Neural crest cell (in vitro differentiated cells): ENCODE measurements at regions not wholly inside any gene's neighbourhood (a gene's known extent, or its start where the extent isn't known, plus 50 kb on each side); places are given as distances from the start of the nearest gene placed in this dataset.

Experiments
- DNase-seq: peaks from one replicate; pipeline ENCODE4 v3.0.0; 2021; ENCODE audit warnings: low read depth, mixed read lengths, low spot score
- H3K27ac Mint-ChIP-seq: one replicate; pipeline ENCODE4 v1.8.0; 2021; ENCODE audit warnings: mild to moderate bottlenecking, mixed read lengths; ENCODE audit not compliant: unreplicated experiment
- H3K27me3 Mint-ChIP-seq: 2 replicates; pipeline ENCODE4 v1.8.0; 2021; ENCODE audit warnings: low read depth, mild to moderate bottlenecking, mixed read lengths
- H3K36me3 Mint-ChIP-seq: 2 replicates; pipeline ENCODE4 v1.8.0; 2021; ENCODE audit warnings: low read depth, mild to moderate bottlenecking, mixed read lengths
- H3K4me1 Mint-ChIP-seq: 2 replicates; pipeline ENCODE4 v1.8.0; 2021; ENCODE audit warnings: mixed read lengths
- H3K4me3 Mint-ChIP-seq: one replicate; pipeline ENCODE4 v1.8.0; 2021; ENCODE audit warnings: mild to moderate bottlenecking, mixed read lengths
- H3K9me3 Mint-ChIP-seq: 2 replicates; pipeline ENCODE4 v1.8.0; 2021; ENCODE audit warnings: mixed read lengths
- CTCF ChIP-seq: fragments of 200-600 bp; sonication (generic); conservative IDR thresholded peaks from 2 replicates; pipeline ENCODE4 v1.5.0; 2021; ENCODE audit warnings: antibody characterized with exemption, mild to moderate bottlenecking

GRCh38 chr11:98069861-98070260, 950.9 kb upstream of the CNTN5 start:
- no peak for DNase-seq
- Mint-ChIP-seq H3K27ac (no peak overlapping the region), H3K4me1 (no peaks in the 10 kb centered on the region), H3K36me3 (no peaks in the 10 kb centered on the region), H3K4me3 (no peak overlapping the region), H3K27me3 (no peaks in the 10 kb centered on the region), H3K9me3 (no peaks in the 10 kb centered on the region)
- no peak for TF ChIP-seq CTCF

GRCh38 chr11:98090861-98091505, 929.8 kb upstream of the CNTN5 start:
- Mint-ChIP-seq H3K4me1 (peaks cover 4% of the 10 kb centered on the region), H3K4me3 (no peak overlapping the region), H3K36me3 (no peaks in the 10 kb centered on the region), H3K27me3 (no peaks in the 10 kb centered on the region), H3K27ac (no peak overlapping the region), H3K9me3 (no peaks in the 10 kb centered on the region)
- no peak for TF ChIP-seq CTCF
- DNase-seq, result no peak

GRCh38 chr11:98099371-98099770, 921.4 kb upstream of the CNTN5 start:
- Mint-ChIP-seq H3K4me1 (peaks cover 3% of the 10 kb centered on the region), H3K36me3 (no peaks in the 10 kb centered on the region), H3K4me3 (no peak overlapping the region), H3K27me3 (no peaks in the 10 kb centered on the region), H3K27ac (no peak overlapping the region), H3K9me3 (no peaks in the 10 kb centered on the region)
- TF ChIP-seq CTCF, result no peak
- DNase-seq, result no peak

GRCh38 chr11:98100689-98101088, 920.1 kb upstream of the CNTN5 start:
- no peak for DNase-seq
- no peaks in the 10 kb centered on the region for H3K27me3 Mint-ChIP-seq
- no peaks in the 10 kb centered on the region for H3K9me3 Mint-ChIP-seq
- no peaks in the 10 kb centered on the region for H3K36me3 Mint-ChIP-seq
- TF ChIP-seq CTCF, result no peak
- H3K4me1 Mint-ChIP-seq, result peaks cover 3% of the 10 kb centered on the region
- H3K4me3 Mint-ChIP-seq, result no peak overlapping the region
- no peak overlapping the region for H3K27ac Mint-ChIP-seq

- no peaks in the 10 kb centered on the region for H3K27me3 Mint-ChIP-seq
- H3K9me3 Mint-ChIP-seq, result no peaks in the 10 kb centered on the region
- no peak for DNase-seq
- no peaks in the 10 kb centered on the region for H3K36me3 Mint-ChIP-seq
- no peak overlapping the region for H3K27ac Mint-ChIP-seq
- peaks cover 3% of the 10 kb centered on the region for H3K4me1 Mint-ChIP-seq
- H3K4me3 Mint-ChIP-seq, result no peak overlapping the region
- no peak for TF ChIP-seq CTCF
Observed at GRCh38 chr11:98101329-98101728, 919.4 kb upstream of the CNTN5 start.
